OCI-LY1 (cell line): ENCODE measurements at regions not wholly inside any gene's neighbourhood (a gene's known extent, or its start where the extent isn't known, plus 50 kb on each side); places are given as distances from the start of the nearest gene placed in this dataset.

ENCODE experiments used
- CTCF ChIP-seq: fragments of 200-600 bp; sonication (generic), shearing (Covaris generic); IDR thresholded peaks from 2 replicates; pipeline ENCODE4 v1.5.1; 2017; ENCODE audit warnings: mild to moderate bottlenecking, antibody characterized with exemption, low read length, moderate library complexity, mixed read lengths
- EZH2 ChIP-seq: fragments of 200-600 bp; sonication (generic), shearing (Covaris generic); IDR thresholded peaks from 2 replicates; pipeline ENCODE4 v1.8.0; 2017; ENCODE audit warnings: borderline replicate concordance, mixed run types, mild to moderate bottlenecking, antibody characterized with exemption, low read length, moderate library complexity, mixed read lengths

GRCh38 chr3:82122554-82123345, 361.3 kb upstream of the GBE1 start:
- TF ChIP-seq CTCF (no peak), EZH2 (no peak)
